ENCODE measurements at regions not wholly inside any gene's neighbourhood (a gene's known extent, or its start where the extent isn't known, plus 50 kb on each side); places are given as distances from the start of the nearest gene placed in this dataset.

- ATAC-seq (ENCODE audit: low FRiP score in 2 of 2) (no peak), DNase-seq (no peak)
- H3K36me3 ChIP-seq: no peaks in the 10 kb centered on the region
- no peaks in the 10 kb centered on the region for H3K27me3 ChIP-seq
- WGBS, 2 donors: 85 to 93% methylated on average over 2 of the region's 2 CpGs
- no peak overlapping the region for H3K27ac ChIP-seq
- no peak overlapping the region for H3K4me3 ChIP-seq
- H3K4me1 ChIP-seq: no peaks in the 10 kb centered on the region
- no peak for TF ChIP-seq CTCF (IDR thresholded peaks at IDR 0.05)
- TF ChIP-seq POLR2AphosphoS5 (IDR thresholded peaks at IDR 0.05): no peak
- TF ChIP-seq EP300 (IDR thresholded peaks at IDR 0.05): no peak
- TF ChIP-seq POLR2A (IDR thresholded peaks at IDR 0.05): no peak
- H3K9me3 ChIP-seq: no peaks in the 10 kb centered on the region
Measured at GRCh38 chr4:80141543-80141942, 55.8 kb upstream of the PRDM8 start.

- H3K4me3 ChIP-seq: no peak overlapping the region
Measured at GRCh38 chr4:80140194-80140593, 57.1 kb upstream of the PRDM8 start.

GRCh38 chr4:80139671-80140070 is 57.6 kb upstream of the PRDM8 start:
- ATAC-seq (ENCODE audit: low FRiP score in 2 of 2): peak in 1 of 2 donors; percentile 31

More at GRCh38 chr4:80140194-80140593, 57.1 kb upstream of the PRDM8 start:
- ATAC-seq (ENCODE audit: low FRiP score in 2 of 2): peak in 1 of 2 donors; percentile 47
- no peak for DNase-seq
- no peaks in the 10 kb centered on the region for H3K27me3 ChIP-seq
- no peaks in the 10 kb centered on the region for H3K4me1 ChIP-seq
- 84% methylated on average over 2 of the region's 2 CpGs for WGBS, 2 donors
- no peak overlapping the region for H3K27ac ChIP-seq
- H3K9me3 ChIP-seq: no peaks in the 10 kb centered on the region
- TF ChIP-seq POLR2A (IDR thresholded peaks at IDR 0.05): no peak
- TF ChIP-seq CTCF (IDR thresholded peaks at IDR 0.05): no peak
- TF ChIP-seq EP300 (IDR thresholded peaks at IDR 0.05): no peak
- no peak for TF ChIP-seq POLR2AphosphoS5 (IDR thresholded peaks at IDR 0.05)
- no peaks in the 10 kb centered on the region for H3K36me3 ChIP-seq

GRCh38 chr4:80138551-80139538 is 58.5 kb upstream of the PRDM8 start:
- TF ChIP-seq CTCF (IDR thresholded peaks at IDR 0.05) (no peak), POLR2A (IDR thresholded peaks at IDR 0.05) (no peak), EP300 (IDR thresholded peaks at IDR 0.05) (no peak), POLR2AphosphoS5 (IDR thresholded peaks at IDR 0.05) (no peak)
- H3K9me3 ChIP-seq: no peaks in the 10 kb centered on the region
- no peak for ATAC-seq (ENCODE audit: low FRiP score in 2 of 2)

More at GRCh38 chr4:80139671-80140070, 57.6 kb upstream of the PRDM8 start:
- H3K27ac ChIP-seq: no peak overlapping the region
- TF ChIP-seq POLR2A (IDR thresholded peaks at IDR 0.05): no peak
- no peak for TF ChIP-seq CTCF (IDR thresholded peaks at IDR 0.05)
- TF ChIP-seq POLR2AphosphoS5 (IDR thresholded peaks at IDR 0.05): no peak
- no peak for TF ChIP-seq EP300 (IDR thresholded peaks at IDR 0.05)
- WGBS, 2 donors: 83% methylated on average over 3 of the region's 3 CpGs
- H3K9me3 ChIP-seq: no peaks in the 10 kb centered on the region
- DNase-seq: no peak
- no peaks in the 10 kb centered on the region for H3K4me1 ChIP-seq
- H3K27me3 ChIP-seq: no peaks in the 10 kb centered on the region
- no peaks in the 10 kb centered on the region for H3K36me3 ChIP-seq
- no peak overlapping the region for H3K4me3 ChIP-seq

More at GRCh38 chr4:80138551-80139538, 58.5 kb upstream of the PRDM8 start:
- Histone ChIP-seq H3K36me3 (no peaks in the 10 kb centered on the region), H3K27ac (no peak overlapping the region), H3K27me3 (no peaks in the 10 kb centered on the region), H3K4me3 (no peak overlapping the region), H3K4me1 (no peaks in the 10 kb centered on the region)
- DNase-seq: peak in 1 of 2 donors; percentile 22
- WGBS, 2 donors: 73 to 93% methylated on average over 2 of the region's 2 CpGs

Measured in upper lobe of left lung (tissue), 6 donors.